ENCODE measurements at regions not wholly inside any gene's neighbourhood (a gene's known extent, or its start where the extent isn't known, plus 50 kb on each side); places are given as distances from the start of the nearest gene placed in this dataset.
"Not testable (repeated sequence)": the region's sequence is repeated elsewhere in the genome, so short reads cannot be mapped to it uniquely, and the experiment has no call there.

DNA sequence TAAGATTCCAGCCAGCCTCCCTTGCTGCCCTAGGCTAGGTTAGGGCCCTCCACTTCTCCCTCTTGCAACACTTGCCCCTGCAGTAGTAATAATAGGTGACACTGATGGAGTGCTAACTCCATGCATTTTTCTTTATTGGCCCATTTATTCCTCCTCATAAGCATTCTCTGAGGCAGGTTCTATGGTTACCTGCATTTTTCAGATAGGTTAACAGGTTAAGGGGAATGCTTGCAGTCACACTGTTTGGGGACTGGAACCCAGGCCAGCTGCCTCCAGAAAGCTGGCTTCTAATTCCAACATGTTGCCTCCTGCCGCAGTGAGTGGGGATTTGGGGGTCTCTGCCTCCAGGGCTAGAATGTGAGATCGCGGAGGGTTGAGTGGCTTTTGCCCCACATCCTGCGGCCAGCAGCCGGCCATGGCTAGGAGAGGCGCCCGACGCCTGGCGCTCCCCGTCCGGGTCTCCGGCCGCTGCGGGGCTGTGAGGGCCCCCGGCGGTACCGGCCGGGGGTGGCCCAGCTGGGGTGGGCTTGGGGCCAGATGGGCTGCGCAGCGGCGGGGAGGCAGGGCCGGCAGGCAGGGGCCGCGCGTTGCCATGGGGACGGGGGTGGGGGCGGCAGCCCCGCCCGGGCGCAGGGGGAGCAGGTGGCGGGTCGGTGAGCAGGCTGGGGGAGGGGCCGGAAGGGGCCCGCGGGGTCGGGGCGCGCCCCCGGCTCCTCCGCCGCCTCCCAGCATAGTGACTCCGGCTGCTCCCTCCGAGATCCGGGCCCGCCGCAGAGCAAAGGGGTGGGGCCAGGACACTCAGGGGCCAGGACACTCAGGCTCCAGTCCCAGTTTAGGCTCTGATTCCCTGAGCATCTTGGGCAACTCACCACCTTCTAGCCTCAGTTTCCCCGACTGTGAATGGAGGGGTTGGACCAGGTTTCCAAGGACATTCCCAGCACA lies 68.4 kb upstream of the SSBP3 start:
- DNase-seq (ENCODE audit: low read depth in 2 of 2): no peak

DNA sequence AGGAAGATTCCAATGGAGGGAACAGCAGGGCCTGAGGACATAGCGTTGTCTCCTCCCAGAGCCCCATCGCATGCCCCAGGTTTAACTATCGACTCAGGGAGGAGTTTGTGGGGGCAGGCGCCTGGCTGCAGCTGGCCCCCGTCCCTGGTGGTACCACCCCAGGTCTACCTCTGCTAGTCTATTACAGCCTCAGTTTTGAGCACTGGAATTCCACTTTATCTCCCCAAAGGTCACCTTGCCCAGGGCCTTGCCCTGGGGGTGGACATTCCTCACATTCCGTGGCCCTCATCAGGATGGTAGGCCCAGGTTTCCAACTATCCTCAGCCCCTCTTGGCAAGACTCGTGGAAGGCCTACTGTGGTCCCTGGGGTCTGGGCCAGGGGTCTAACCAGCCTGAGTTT lies 65.4 kb upstream of the SSBP3 start:
- no peak for DNase-seq (ENCODE audit: low read depth in 2 of 2)

DNA sequence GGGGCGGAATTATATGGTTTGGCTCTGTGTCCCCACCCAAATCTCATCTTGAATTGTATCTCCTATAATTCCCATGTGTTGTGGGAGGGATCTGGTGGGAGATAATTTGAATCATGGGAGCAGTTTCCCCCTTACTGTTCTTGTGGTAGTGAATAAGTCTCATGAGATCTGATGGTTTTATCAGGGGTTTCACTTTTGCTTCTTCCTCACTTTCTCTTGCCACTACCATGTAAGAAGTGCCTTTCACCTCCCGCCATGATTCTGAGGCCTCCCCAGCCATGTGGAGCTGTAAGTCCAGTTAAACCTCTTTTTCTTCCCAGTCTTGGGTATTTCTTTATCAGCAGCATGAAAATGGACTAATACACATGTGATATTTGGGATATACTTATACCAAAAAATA lies 63.2 kb upstream of the SSBP3 start:
- not testable (repeated sequence) for DNase-seq (ENCODE audit: low read depth in 2 of 2)

DNA sequence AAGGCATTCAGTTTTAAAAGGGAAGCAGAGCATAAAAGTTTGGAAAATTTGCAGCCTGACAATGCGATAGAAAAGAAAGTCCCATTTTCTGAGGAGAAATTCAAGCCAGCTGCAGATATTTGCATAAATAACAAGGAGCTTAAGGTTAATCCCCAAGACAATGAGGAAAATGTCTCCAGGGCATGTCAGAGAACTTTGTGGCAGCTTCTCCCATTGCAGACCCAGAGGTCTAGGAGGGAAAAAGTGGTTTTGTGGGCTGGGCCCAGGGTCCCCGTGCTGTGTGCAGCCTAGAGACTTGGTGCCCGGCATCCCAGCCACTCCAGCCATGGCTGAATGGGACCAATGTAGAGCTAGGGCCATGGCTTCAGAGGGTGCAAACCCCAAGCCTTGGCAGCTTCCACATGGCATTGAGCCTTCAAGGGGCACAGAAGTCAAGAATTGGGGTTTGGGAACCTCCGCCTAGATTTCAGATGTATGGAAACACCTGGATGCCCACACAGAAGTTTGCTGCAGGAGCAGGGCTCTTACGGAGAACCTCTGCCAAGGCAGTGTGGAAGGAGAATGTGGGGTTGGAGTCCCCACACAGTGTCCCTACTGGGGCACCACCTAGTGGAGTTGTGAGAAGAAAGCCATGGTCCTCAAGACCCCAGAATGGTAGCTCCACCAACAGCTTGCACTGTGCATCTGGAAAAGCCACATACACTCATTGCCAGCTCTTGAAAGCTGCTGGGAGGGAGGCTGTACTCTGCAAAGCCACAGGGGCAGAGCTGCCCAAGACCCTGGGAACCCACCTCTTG lies 62.3 kb upstream of the SSBP3 start:
- DNase-seq (ENCODE audit: low read depth in 2 of 2): not testable (repeated sequence)

DNA sequence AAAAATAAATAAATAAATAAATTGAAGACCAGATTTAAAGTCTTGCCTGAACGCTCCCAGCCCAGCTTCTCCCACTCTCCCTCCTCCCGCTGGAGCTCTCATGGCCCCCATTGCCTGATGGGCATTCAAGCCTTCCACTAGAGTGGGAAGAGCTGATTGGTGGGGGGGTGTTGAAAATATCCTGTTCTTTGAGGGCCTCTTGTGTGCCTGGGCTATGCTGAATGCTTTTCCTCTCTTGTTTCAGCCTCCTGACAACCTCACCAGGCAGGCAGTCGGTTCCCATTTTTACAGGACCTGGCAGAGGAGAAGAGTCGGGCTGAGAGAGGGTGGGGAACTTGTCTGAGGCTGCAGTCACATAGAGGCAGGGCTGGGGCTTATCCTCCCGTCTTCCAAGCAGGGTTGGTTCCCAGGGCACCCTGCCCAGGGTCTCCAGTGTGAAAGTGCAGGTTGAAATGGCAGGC lies 59.2 kb upstream of the SSBP3 start:
- DNase-seq (ENCODE audit: low read depth in 2 of 2): no peak

DNA sequence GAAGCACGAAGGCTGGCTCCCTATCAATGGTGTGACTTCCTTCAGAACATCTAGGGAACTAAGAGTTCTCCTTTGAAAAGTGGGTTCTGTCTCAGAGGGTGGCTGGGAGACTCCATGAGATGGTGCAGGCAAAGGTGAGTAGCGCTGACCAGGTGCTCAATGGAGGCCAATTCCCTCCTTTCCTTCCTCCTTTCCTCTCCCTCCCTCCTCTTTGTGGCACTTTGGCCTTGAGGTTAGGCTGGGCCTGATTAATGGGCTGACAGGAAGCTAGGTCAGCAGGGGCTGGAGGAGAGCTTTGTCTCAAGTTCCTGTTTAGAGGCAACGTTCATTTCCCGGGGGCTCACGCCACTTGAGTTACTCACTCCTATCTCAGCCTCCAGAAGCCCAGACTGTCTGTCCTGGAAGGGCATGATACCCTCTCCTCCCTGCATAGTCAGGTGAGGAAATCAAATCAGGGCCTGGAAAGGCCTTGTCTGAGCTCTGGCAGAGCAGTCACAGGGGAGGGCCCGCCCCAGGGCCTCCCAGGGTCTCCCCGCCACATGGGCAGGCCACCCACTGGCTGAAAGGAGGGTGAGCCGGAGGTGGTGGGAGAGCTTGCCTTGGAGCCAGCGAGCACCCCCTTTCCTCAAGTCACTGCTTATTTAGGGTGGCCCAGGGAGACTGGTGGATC lies 58.4 kb upstream of the SSBP3 start:
- no peak for DNase-seq (ENCODE audit: low read depth in 2 of 2)

DNA sequence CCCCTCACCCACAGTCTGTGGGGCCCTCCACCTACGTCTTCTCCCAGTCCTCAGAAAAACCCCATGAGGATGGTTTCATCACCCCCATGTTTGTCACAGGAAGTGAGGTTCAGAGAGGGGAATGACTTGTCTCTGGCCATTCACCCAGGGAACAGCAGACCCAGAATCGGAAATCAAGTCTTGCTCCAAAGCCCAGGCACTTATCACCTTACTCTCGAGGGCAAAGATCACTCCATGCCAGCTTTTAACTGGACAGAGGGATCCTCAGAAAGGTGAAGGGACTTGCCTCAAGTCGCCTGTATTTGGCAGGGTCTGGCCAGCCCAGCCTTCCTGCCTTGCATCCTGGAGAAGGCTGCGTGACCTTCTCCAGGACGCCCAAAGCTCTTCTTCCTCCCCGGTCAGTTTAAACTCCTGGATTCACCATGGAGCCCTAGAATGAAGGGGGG lies 57.9 kb upstream of the SSBP3 start:
- DNase-seq (ENCODE audit: low read depth in 2 of 2): no peak

DNA sequence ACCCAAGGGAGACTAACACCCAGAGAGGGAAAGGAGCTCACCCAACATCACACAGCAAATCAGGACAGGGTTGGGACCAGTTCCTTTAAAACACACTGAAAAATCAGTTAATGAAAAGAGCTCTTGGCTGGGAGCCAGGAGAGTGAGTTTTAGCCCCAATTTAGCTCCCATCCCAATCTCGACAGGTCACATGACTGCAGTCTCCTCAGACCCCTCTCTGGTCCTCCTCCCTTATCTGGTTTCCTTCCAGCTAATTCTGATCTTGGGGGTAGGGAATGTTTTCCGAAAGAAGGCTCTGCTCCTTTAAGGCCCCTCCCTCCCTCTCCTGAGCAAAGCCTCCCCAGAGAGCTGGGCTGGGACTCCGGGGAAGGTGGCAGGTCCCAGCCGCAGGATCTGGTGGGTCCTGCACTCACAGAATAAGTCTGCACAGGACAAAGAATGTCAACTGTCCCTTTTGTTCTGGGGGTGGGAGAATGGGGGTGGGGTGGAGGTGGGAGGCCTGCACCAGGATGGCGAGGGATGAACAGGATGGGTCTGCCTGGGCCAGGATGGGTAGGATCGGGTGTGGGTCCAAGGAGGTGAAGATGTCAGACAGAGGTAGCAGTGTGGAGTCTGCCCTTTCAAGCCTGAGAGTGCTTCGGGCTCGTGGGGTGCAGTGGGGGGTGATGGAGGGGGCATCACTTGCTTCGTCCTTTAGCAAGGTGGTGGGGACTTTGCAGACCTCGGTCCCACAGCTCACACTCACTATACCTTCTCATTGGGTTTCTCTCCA lies 57.3 kb upstream of the SSBP3 start:
- DNase-seq (ENCODE audit: low read depth in 2 of 2): no peak

DNA sequence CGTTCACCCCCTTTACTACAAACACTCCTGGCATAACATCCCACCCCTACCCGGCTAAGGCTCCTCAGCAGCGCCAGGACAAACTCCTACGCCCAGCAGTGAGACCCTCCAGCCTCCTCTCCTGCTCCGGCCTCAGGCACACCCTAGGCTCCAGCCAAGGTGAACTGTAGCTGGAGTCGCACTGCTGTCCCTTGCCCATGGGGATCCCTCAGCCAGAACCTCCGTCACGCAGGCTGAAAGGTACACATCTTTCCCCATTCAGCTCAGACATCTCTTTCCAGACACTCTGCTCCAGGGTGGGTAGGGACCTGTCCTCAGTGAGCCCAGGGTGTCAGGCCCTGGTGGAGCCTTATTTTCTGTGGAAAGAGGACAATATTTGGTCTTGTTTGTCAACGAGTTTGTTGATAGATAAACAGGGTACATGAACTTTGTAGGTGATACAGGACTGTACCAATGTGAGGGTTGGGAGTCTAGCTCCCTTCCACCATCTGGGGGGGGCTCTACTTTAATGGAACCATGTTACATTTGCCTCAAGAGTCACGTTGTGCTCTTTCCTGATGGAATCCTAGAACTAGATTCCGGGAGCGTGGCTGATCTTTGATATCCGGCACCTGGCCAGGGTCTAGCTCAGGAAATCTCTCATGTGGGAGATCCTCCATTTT lies 56.5 kb upstream of the SSBP3 start:
- no peak for DNase-seq (ENCODE audit: low read depth in 2 of 2)

DNA sequence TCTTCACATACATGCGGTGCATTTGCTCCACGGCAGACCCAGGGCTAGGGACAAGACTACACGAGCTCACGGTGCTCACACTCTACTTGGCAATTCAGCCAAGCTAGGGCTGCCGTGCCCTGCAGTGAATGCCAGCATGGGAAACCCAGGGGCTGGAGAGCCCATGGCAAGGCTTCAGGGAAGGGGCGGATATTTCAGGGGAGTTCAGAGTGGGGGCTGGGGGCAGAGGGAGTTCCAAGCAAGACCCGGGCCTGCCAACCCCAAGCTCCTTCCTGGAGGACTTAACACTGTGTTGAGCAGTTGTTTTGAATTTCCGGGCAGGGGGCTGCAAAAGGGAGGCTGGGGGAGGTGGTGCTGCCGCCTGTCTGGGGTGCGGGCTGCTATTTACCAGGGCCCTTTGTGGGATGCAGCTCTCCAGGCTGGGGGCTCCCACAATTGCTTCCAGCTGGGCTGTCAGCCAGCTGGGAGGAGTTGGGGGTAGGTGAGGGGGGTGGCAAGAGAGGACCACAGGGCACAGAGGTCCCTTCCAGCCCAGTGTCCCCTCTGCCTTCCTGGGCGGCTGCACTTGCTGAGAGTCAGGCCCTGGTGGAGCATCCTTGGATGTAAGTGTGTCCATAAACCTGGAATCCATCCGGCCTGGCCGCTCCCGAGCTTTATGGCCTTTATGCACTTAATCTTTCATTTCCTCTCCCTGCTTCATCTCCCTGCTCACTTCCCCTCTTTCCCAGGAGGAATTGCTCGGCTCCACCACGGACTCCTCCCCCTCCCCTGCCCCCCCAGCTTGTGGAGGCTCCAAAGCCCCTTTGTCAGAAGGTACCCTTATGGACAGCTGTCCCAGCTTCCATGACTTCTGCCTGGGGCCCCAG lies 55.8 kb upstream of the SSBP3 start:
- DNase-seq (ENCODE audit: low read depth in 2 of 2): no peak

DNA sequence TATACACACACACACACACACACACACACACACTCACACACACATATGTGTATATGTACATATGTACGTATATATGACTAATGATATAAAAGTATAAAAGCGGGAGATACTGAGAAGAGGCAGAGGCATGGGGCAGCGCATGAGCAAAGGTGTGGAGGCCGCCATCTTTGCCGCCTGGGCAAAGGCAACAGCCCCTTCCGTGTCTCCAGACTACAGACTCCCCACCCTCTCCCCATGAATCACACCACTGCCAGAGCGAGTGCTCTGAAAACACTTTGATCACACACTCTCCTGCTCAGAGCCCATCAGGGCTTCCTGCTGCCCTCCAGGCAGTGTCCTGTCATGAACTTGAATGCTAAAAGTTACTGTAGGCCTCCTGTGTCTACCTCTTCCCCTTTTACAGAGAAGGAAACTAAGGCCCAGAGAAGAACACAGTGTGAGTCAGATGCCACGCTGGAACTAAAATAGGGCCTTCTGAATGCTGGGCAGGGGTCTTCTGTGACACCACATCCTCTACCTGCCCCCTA lies 54.7 kb upstream of the SSBP3 start:
- no peak for DNase-seq (ENCODE audit: low read depth in 2 of 2)

DNA sequence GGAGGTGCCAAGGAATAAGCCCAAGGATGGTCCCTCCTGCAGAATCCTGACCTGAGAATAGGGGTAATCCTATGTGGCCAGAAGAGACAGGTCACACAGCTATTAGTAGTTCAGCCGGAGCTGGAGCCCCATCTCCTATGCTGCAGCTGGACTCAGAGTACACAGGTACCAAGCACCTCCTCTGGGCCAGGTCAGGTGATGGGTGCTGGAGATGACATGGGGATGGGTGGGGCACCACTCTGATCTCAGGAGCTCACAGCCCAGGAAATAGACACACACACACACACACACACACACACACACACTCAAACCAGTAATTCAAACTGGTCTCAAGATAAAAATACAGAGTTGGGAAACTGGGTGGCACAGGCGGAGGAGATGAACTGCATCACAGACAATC lies 54.2 kb upstream of the SSBP3 start:
- no peak for DNase-seq (ENCODE audit: low read depth in 2 of 2)

DNA sequence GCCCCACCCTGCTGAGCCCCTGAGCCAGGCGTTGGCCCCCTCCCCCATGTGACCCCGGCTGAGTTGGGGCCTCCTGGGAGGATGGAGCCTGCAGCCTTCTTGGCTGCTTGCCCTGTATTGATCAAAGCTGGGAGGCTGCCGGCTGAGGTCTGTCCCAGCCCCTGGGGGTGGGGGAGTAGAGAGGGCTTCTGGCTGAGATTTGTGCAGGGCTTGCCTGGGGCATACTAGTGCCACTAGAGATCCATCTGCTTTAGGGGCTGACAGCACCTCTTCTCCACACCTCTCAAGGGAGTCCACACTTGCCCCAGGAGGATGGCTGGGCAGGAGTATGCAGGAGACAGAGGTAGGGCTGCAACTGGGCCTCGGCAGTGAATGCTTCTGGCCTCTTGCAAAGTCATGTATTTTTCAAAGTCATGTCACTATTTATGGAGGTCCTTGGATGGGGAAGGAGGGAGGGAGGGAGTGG lies 53.6 kb upstream of the SSBP3 start:
- no peak for DNase-seq (ENCODE audit: low read depth in 2 of 2)

DNA sequence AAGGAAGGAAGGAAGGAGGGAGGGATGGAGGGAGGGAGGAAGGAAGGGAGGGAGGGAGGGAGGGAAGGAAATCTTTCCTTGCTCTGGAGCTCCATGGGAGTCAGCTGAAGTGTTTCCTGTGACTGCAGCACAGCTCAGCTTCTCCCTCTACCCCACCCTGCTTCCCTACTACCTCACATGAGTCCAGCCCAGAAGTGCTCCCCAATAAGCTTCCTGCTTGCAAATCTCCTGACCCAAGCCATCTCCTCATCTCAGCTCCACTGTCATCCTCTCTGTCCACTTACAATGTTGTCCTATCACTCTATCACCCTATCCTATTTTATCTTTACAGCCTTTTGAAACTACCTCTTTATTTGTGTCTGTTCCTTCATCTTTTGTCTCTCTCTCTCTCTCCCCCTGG lies 52.9 kb upstream of the SSBP3 start:
- no peak for DNase-seq (ENCODE audit: low read depth in 2 of 2)

DNA sequence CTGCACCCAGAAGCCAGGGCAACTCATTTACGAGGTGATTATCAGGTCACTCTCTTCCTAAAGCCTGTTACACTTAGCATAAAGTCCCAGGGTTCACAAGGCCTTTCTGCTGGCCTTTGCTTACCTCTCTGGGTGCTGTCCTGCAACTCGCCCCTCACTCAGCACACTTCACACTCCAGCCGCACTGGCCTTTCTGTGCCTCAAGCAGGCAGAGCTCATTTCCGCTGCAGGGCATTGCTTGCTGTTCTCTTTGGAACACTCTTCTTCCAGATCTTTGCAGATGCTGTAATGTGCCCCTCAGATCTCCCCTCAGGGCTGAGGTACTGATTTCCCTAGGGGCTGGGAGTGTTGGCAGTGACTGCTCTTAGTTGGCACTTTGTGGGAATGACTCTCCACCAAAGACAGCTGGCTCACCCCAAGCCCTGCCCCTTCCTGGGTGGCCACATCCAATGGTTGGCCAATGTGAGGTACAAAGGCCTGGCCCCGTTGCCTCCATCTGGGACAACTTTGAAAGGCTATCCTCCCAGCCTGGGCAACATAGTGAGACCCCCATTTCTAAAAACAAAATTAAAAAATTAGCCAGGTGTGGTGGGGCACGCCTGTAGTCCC lies 50.8 kb upstream of the SSBP3 start:
- DNase-seq (ENCODE audit: low read depth in 2 of 2): no peak

DNA sequence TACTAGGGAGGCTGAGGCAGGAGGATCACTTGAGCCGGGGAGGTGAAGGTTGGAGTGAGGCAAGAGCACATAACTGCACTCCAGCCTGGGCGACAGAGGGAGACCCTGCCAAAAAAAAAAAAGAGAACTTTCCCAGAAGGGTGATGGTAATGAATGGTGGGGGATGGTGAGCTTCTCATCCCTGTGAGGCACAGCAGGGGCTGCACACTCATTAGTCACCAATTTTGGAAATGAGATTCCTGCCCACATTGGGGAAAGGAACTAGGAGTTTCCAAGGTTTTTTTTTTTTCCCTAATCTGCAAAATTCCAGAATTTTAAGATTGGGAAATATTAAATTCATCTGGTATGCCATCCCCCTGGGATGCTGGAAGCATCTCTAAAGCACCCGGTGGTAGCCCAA lies 50.2 kb upstream of the SSBP3 start:
- no peak for DNase-seq (ENCODE audit: low read depth in 2 of 2)

All from stimulated activated CD4-positive, alpha-beta T cell treated with anti-CD3 and anti-CD28 coated beads, Interleukin-15, amount 100 ng/mL, for 48 hours (primary cell).